Neural cell (in vitro differentiated cells): ENCODE measurements at regions not wholly inside any gene's neighbourhood (a gene's known extent, or its start where the extent isn't known, plus 50 kb on each side); places are given as distances from the start of the nearest gene placed in this dataset.
"Not testable (repeated sequence)": the region's sequence is repeated elsewhere in the genome, so short reads cannot be mapped to it uniquely, and the experiment has no call there.

ENCODE experiments used
- H2AFZ ChIP-seq: fragments of 200-600, 300-800 bp; sonication (generic), shearing (Covaris generic); 2 replicates; pipeline ENCODE4 v1.6.0; 2014; ENCODE audit warnings: low read depth, mild to moderate bottlenecking, antibody characterized with exemption, low read length, moderate library complexity
- H3F3A ChIP-seq: fragments of 200-600 bp; shearing (Covaris generic); 2 replicates; pipeline ENCODE4 v1.6.1; 2016; ENCODE audit warnings: mild to moderate bottlenecking, moderate library complexity, mixed read lengths, antibody characterized with exemption, low read length; ENCODE audit not compliant: insufficient read depth, poor library complexity, severe bottlenecking
- H3K27ac ChIP-seq: fragments of 200-600, 300-800 bp; sonication (generic), shearing (Covaris generic); 2 replicates; pipeline ENCODE4 v1.5.1; 2014; ENCODE audit warnings: mild to moderate bottlenecking, low read length, moderate library complexity
- H3K27me3 ChIP-seq: fragments of 300-800, 200-600 bp; sonication (generic), shearing (Covaris generic); 2 replicates; pipeline ENCODE4 v1.6.0; 2014; ENCODE audit warnings: mild to moderate bottlenecking, low read depth, low read length, moderate library complexity; ENCODE audit not compliant: insufficient read depth
- H3K36me3 ChIP-seq: fragments of 300-800, 200-600 bp; sonication (generic), shearing (Covaris generic); 2 replicates; pipeline ENCODE4 v1.5.1; 2014; ENCODE audit warnings: mild to moderate bottlenecking, antibody characterized with exemption, low read length, moderate library complexity; ENCODE audit not compliant: insufficient read depth
- H3K4me2 ChIP-seq: fragments of 300-800, 200-600 bp; sonication (generic), shearing (Covaris generic); 2 replicates; pipeline ENCODE4 v1.6.0; 2014; ENCODE audit warnings: mild to moderate bottlenecking, low read length
- H3K4me3 ChIP-seq: fragments of 300-800, 200-600 bp; sonication (generic), shearing (Covaris generic); 2 replicates; pipeline ENCODE4 v1.5.1; 2014; ENCODE audit warnings: mild to moderate bottlenecking, low read length, moderate library complexity
- H3K79me2 ChIP-seq: fragments of 200-600 bp; shearing (Covaris generic); replicated peaks from 2 replicates; pipeline ENCODE4 v1.6.0; 2014; ENCODE audit warnings: mild to moderate bottlenecking, low read length, moderate library complexity; ENCODE audit not compliant: insufficient read depth
- H3K9ac ChIP-seq: fragments of 300-800, 200-600 bp; sonication (generic), shearing (Covaris generic); 2 replicates; pipeline ENCODE4 v1.6.1; 2016; ENCODE audit warnings: mild to moderate bottlenecking, low read length, mixed read lengths
- H3K9me2 ChIP-seq: fragments of 200-600 bp; shearing (Covaris generic); 2 replicates; pipeline ENCODE4 v1.6.1; 2016; ENCODE audit warnings: mild to moderate bottlenecking, low read length, mixed read lengths; ENCODE audit not compliant: insufficient read depth
- H3K9me3 ChIP-seq: fragments of 200-600, 300-800 bp; sonication (generic), shearing (Covaris generic); 2 replicates; pipeline ENCODE4 v1.6.1; 2016; ENCODE audit warnings: mild to moderate bottlenecking, mixed run types, low read length, moderate library complexity, mixed read lengths
- H4K20me1 ChIP-seq: fragments of 200-600 bp; shearing (Covaris generic); 2 replicates; pipeline ENCODE4 v1.6.1; 2016; ENCODE audit warnings: mild to moderate bottlenecking, mixed run types; ENCODE audit not compliant: insufficient read depth
- CTCF ChIP-seq: fragments of 450-650 bp; IDR thresholded peaks from 2 replicates; pipeline ENCODE4 v1.5.1; 2014; ENCODE audit warnings: antibody characterized with exemption, mild to moderate bottlenecking, moderate library complexity; ENCODE audit not compliant: poor library complexity, severe bottlenecking
- EP300 ChIP-seq: fragments of 450-650 bp; conservative IDR thresholded peaks from 2 replicates; pipeline ENCODE4 v1.6.1; 2014; ENCODE audit warnings: antibody characterized with exemption, mild to moderate bottlenecking, moderate library complexity; ENCODE audit not compliant: poor library complexity, severe bottlenecking
- EZH2 ChIP-seq: fragments of 200-600, 300-800 bp; shearing (Covaris generic), sonication (generic); IDR thresholded peaks from 2 replicates; pipeline ENCODE4 v1.6.1; 2014; ENCODE audit warnings: antibody characterized with exemption, low read length, borderline replicate concordance, mild to moderate bottlenecking; ENCODE audit not compliant: insufficient read depth, poor library complexity, severe bottlenecking
- MXI1 ChIP-seq: fragments of 450-650 bp; conservative IDR thresholded peaks from 2 replicates; pipeline ENCODE4 v1.6.1; 2014; ENCODE audit warnings: antibody characterized with exemption, mild to moderate bottlenecking; ENCODE audit not compliant: poor library complexity, severe bottlenecking
- POLR2AphosphoS5 ChIP-seq: IDR thresholded peaks from 2 replicates; pipeline ENCODE4 v1.6.1; 2012
- RAD21 ChIP-seq: fragments of 450-650 bp; conservative IDR thresholded peaks from 2 replicates; pipeline ENCODE4 v1.6.1; 2014; ENCODE audit warnings: antibody characterized with exemption, mild to moderate bottlenecking, moderate library complexity
- REST ChIP-seq: IDR thresholded peaks from 2 replicates; pipeline ENCODE4 v1.6.1; 2012; ENCODE audit warnings: borderline replicate concordance
- SMC3 ChIP-seq: fragments of 450-650 bp; conservative IDR thresholded peaks from 2 replicates; pipeline ENCODE4 v1.6.1; 2014; ENCODE audit warnings: antibody characterized with exemption, mild to moderate bottlenecking, moderate library complexity; ENCODE audit not compliant: poor library complexity
- TAF1 ChIP-seq: IDR thresholded peaks from 2 replicates; pipeline ENCODE4 v1.6.1; 2012; ENCODE audit warnings: low read depth

- H3K4me3 ChIP-seq, result no peak overlapping the region
- TF ChIP-seq MXI1, result no peak
- TF ChIP-seq TAF1, result no peak
- TF ChIP-seq POLR2AphosphoS5, result no peak
- TF ChIP-seq RAD21, result no peak
- TF ChIP-seq REST, result no peak
- no peak for TF ChIP-seq EZH2
- TF ChIP-seq SMC3, result no peak
- TF ChIP-seq EP300, result no peak
- no peak for TF ChIP-seq CTCF
- no peak overlapping the region for H3K27ac ChIP-seq
- no peaks in the 10 kb centered on the region for H3K9me3 ChIP-seq
- no peak overlapping the region for H3K9ac ChIP-seq
- H3K4me2 ChIP-seq, result no peak overlapping the region
- no peaks in the 10 kb centered on the region for H4K20me1 ChIP-seq
- no peaks in the 10 kb centered on the region for H3K79me2 ChIP-seq
- H3K27me3 ChIP-seq, result no peaks in the 10 kb centered on the region
- H3K36me3 ChIP-seq, result no peaks in the 10 kb centered on the region
- H2AFZ ChIP-seq, result no peak overlapping the region
- H3K9me2 ChIP-seq, result no peaks in the 10 kb centered on the region
- no peaks in the 10 kb centered on the region for H3F3A ChIP-seq
Measured at GRCh38 chr6:133092771-133093170, 148.4 kb upstream of the EYA4 start.

GRCh38 chr6:133093211-133093610 lies 147.9 kb upstream of the EYA4 start:
- not testable (repeated sequence) for H3F3A ChIP-seq, H3K79me2 ChIP-seq, H3K4me3 ChIP-seq, H3K4me2 ChIP-seq, H3K9ac ChIP-seq, H3K9me2 ChIP-seq, H3K27ac ChIP-seq, H3K27me3 ChIP-seq, H4K20me1 ChIP-seq, H2AFZ ChIP-seq, H3K9me3 ChIP-seq, H3K36me3 ChIP-seq

GRCh38 chr6:133093956-133094355 lies 147.2 kb upstream of the EYA4 start:
- Histone ChIP-seq H3K79me2 (no peaks in the 10 kb centered on the region), H3K9me2 (no peaks in the 10 kb centered on the region), H3K27me3 (no peaks in the 10 kb centered on the region), H3K9me3 (no peaks in the 10 kb centered on the region), H3K4me2 (no peak overlapping the region), H3K9ac (no peak overlapping the region), H2AFZ (no peak overlapping the region), H3K4me3 (no peak overlapping the region), H3F3A (no peaks in the 10 kb centered on the region), H3K27ac (no peak overlapping the region), H4K20me1 (no peaks in the 10 kb centered on the region), H3K36me3 (no peaks in the 10 kb centered on the region)
- TF ChIP-seq MXI1 (no peak), SMC3 (no peak), EP300 (no peak), CTCF (no peak), RAD21 (no peak), REST (no peak), EZH2 (no peak), POLR2AphosphoS5 (no peak), TAF1 (no peak)
